ENCODE measurements at regions not wholly inside any gene's neighbourhood (a gene's known extent, or its start where the extent isn't known, plus 50 kb on each side); places are given as distances from the start of the nearest gene placed in this dataset.
A peak's percentile ranks its signal among the peaks of the same experiment; 100 is the strongest.

GRCh38 chr2:111687911-111688310, 196.1 kb downstream of the ANAPC1 start:
- no peak for DNase-seq

GRCh38 chr2:111688482-111688881, 195.5 kb downstream of the ANAPC1 start:
- DNase-seq, result peak; percentile 75 to 92 (median 79)

- no peak for DNase-seq
These were observed 194.8 kb downstream of the ANAPC1 start for GRCh38 chr2:111689174-111689573.

GRCh38 chr2:111689941-111690340, 194.1 kb downstream of the ANAPC1 start:
- peak in 1 of 3 donors; percentile 74 for DNase-seq

- DNase-seq, result peak in 1 of 3 donors; percentile 61
These were observed 192.7 kb downstream of the ANAPC1 start for GRCh38 chr2:111691164-111691875.

- no peak for DNase-seq
These were observed 191.7 kb downstream of the ANAPC1 start for GRCh38 chr2:111692311-111692710.

GRCh38 chr2:111694700-111695101, 189.3 kb downstream of the ANAPC1 start:
- peak; percentile 77 to 97 (median 91) for DNase-seq

GRCh38 chr2:111695441-111696007, 188.5 kb downstream of the ANAPC1 start:
- DNase-seq, result no peak

- no peak for DNase-seq
These were observed 187.8 kb downstream of the ANAPC1 start for GRCh38 chr2:111696226-111696625.

- no peak for DNase-seq
These were observed 186.4 kb downstream of the ANAPC1 start for GRCh38 chr2:111697560-111697959.

- no peak for DNase-seq
These were observed 185.9 kb downstream of the ANAPC1 start for GRCh38 chr2:111698089-111698488.

GRCh38 chr2:111698743-111699554, 185.0 kb downstream of the ANAPC1 start:
- DNase-seq, result peak; percentile 54 to 94 (median 83)

GRCh38 chr2:111701266-111701665, 182.7 kb downstream of the ANAPC1 start:
- no peak for DNase-seq

GRCh38 chr2:111701798-111702118, 182.2 kb downstream of the ANAPC1 start:
- DNase-seq, result no peak

GRCh38 chr2:111702119-111702803, 181.7 kb downstream of the ANAPC1 start:
- DNase-seq, result peak in 1 of 3 donors; percentile 57

GRCh38 chr2:111702804-111703196, 181.2 kb downstream of the ANAPC1 start:
- no peak for DNase-seq

- DNase-seq, result no peak
These were observed 180.2 kb downstream of the ANAPC1 start for GRCh38 chr2:111703759-111704158.

- no peak for DNase-seq
These were observed 179.7 kb downstream of the ANAPC1 start for GRCh38 chr2:111704246-111704645.

GRCh38 chr2:111705239-111705638, 178.8 kb downstream of the ANAPC1 start:
- DNase-seq, result no peak

GRCh38 chr2:111705711-111706336, 178.2 kb downstream of the ANAPC1 start:
- peak in 1 of 3 donors; percentile 34 for DNase-seq

GRCh38 chr2:111706481-111707001, 177.5 kb downstream of the ANAPC1 start:
- no peak for DNase-seq

GRCh38 chr2:111707700-111708099, 176.3 kb downstream of the ANAPC1 start:
- DNase-seq, result no peak
